SIG-M5 treated with dmso at 0.1 percent for 504 hours (cell line): ENCODE measurements at regions not wholly inside any gene's neighbourhood (a gene's known extent, or its start where the extent isn't known, plus 50 kb on each side); places are given as distances from the start of the nearest gene placed in this dataset.

Source experiments
- DNase-seq: peaks from one replicate; lab custom pipeline; 2025; ENCODE audit not compliant: unreplicated experiment; lab: John Stamatoyannopoulos, UW

DNA sequence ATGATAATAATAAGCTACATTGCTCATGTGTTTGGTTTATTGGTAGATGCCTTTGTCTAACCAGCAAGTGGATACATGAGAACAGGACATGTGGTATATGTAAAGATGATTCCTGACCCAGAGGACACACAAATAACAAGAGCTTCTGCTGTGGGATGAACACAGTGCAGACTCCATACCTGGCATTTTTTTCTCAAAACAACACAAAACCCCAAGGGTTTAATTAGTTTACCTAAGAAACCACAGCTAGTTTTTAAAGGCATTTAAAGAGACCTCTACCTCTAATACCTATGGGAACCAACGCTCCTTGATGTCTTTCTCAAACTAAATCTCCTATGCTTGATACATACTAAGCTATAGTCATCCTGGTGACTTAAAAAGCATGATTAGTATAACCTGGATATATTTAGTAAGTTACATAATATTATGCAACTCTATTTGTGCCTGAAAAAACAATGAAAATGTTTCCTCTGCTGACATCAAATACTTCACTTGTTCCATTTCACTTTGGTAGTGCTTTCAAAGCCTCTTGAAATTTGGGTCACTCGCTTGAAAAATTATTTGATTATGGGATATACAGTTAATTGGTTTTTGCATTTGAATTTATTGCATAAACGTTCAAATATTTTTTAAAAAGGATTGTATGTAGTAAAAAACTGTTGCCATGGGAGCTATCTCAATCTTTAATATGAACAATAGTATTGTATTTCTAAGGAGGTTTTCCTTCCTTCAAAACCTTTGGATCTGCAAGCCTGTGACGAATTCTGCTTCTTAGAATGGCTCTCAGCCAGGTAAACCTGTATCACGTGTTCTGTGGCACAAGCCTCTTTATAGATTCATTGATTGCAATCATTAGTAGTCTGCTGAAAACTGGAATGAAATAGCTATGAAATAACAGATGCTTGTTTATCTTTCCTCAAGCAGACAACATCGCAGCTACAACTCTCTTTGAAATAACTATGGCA is 233.0 kb upstream of the KCNMB2 start:
- no peak for DNase-seq

DNA sequence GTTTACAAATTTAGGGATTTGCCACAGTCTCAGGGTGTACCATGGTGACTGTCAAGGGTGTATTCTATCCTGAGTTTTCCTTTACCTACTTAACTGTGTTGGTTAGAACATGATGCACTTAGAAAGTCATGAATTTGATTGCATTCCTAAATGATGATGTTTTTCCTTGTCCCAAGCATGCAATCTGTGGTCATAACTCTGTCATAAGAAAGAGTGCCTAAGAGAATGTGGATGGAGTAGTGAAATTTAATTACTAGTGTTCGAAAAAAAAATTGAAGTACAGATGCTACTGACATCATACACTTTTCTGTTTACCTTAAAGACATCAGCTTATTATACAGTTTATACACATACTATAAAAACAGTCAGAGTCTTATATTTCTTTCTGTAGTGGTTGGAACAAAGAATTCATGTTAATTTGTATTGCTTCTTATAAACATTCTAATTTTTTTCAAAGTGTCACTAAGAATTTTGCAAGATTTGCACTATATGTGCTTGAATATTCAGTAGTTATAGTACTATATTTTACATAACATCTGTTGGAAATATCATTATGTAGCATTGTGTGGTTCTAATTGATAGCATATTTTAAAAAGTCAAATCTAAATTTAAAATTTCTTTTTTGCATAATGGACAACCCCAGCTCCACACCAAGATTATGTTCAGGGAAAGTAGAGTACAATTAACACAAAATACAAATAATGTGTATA is 231.3 kb upstream of the KCNMB2 start:
- no peak for DNase-seq

DNA sequence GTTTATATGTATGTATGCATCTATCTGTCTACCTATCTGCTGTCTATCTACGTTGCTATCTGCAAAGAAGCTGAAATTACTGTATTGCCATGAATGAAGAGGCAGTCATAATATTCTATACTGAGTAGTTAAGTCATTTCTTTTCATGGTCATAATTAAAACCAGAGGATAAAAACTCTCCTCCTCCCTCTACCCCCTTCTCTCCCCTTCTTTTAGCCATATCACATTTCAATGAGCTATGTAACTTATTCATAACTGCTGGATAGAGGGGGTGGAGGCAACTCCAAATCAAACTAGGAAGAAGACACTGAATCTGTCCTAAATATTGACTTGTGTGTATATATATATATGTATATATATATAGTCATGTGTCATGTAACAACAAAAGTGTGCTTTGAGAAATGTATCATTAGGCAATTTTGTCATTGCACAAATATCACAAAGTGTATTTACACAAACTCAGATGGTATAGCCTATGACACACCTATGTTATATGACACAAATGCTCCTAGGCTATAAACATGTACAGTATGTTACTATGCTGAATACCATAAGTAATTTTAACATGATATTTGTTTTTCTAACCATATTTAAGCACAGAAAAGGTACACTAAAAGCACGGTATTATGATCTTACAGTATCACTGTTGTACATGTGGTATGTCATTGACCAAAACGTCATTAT is 229.7 kb upstream of the KCNMB2 start:
- no peak for DNase-seq

DNA sequence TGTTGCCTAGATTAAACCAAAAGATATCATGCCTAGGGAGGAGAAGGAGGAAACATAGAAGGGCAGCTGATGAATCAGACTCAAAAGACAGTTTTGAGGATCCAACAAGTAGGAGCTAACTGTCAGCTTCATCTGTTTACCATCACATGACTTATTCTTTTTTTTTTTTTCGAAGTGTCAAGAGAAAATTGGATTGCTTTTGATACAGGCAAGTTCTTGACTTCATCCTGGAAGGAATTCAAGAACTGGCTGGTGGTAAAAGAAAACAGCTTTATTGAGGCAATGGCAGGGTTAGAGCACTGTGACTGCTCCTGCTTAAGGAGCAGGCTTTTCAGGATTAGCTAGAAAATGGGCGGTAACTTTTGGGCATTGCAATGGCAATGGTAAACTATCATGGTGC is 227.5 kb upstream of the KCNMB2 start:
- no peak for DNase-seq

DNA sequence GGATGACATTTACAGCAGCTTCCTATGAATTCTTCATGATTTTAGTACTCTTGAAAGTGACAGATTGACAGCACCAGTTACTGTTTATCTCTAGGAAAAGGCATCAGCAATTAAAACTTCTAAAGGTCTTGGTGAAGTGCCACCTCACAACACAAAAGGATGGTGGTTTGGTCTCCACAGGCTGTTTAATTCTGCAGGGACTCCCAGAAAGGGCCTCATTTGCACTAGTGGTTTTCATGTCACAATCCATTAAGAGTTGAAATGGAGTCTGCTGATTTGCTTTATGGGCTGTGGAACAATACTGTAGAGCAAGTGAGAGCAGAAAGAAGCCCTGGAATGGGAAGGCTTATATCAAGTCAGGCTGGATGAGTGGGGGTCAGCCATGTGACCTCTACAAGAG is 225.3 kb upstream of the KCNMB2 start:
- DNase-seq = no peak

DNA sequence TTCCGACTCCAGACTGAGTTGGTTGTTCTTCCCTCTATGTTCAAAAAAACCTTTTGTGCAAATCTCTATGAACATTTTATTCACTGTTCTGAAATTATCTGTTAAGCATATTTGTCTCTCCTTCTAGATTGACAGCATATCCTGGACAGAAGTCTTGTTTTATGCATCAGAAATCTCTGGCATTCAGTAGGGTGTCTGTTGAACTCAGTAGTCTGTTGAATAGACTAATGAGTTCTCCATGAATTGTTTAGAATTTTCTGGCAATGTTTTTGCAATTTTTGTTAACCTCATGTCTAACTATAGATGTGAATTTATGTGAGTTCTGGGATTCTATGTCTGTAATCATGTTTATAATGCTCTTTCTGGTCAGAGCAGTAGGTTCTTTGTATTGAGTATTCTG is 222.5 kb upstream of the KCNMB2 start:
- DNase-seq = no peak

DNA sequence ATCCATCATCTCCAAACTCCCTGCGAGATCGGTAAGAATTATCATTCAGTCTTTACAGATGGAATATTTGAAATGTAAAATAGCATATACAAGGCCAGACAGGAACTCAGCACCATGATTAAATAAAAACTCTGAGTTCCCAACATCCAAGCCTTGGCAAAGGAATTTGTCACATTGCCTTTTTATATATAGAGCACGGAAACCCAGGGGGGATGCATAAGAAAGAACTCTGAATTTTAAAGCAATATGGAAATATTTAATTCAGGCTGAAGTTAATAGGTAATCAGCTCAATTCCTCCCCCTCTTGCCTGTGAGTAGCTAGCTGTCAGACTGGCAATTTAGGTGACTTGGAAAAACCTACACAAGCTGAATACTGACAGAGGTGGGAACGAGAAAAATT is 217.9 kb upstream of the KCNMB2 start:
- no peak for DNase-seq

DNA sequence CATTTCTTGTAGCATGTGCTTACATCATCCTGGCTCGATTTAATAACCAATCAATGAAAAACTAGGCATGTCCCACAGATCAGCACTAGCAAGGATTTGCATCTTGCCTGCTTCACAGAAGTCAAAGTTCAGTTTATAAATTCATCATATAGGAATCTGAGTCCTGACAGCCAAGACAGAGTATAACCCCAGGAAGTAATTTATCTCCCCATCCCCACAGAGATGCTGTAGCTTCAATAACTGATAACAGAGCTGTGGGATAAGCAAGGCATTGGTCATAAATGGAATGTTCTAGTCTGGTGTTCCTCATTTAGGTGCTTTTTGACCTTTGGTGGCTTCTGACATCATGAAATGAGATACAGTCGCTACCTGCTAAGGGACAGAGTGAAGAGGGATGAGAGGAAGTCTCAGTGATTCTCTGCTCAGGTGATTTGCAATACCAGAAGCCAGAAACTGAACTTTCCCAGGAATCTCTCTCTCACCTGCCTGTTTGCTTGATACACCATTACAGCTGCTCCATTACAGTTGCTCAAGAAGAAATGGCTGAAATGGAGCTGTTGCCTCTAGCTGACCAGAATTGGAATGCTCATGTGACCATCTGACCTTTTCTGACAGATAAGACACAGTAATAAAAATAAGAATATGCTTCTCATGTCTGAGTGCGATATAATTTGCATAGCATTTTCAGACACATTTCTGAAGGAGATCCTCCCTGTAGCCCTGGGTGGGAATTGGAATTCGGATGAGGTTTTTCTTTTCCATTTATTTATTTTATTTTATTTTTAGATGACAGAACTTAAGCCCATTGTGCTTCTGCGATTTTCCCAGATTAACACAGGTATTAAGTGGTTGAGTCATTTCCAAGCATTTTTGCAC is 217.1 kb upstream of the KCNMB2 start:
- DNase-seq = no peak

DNA sequence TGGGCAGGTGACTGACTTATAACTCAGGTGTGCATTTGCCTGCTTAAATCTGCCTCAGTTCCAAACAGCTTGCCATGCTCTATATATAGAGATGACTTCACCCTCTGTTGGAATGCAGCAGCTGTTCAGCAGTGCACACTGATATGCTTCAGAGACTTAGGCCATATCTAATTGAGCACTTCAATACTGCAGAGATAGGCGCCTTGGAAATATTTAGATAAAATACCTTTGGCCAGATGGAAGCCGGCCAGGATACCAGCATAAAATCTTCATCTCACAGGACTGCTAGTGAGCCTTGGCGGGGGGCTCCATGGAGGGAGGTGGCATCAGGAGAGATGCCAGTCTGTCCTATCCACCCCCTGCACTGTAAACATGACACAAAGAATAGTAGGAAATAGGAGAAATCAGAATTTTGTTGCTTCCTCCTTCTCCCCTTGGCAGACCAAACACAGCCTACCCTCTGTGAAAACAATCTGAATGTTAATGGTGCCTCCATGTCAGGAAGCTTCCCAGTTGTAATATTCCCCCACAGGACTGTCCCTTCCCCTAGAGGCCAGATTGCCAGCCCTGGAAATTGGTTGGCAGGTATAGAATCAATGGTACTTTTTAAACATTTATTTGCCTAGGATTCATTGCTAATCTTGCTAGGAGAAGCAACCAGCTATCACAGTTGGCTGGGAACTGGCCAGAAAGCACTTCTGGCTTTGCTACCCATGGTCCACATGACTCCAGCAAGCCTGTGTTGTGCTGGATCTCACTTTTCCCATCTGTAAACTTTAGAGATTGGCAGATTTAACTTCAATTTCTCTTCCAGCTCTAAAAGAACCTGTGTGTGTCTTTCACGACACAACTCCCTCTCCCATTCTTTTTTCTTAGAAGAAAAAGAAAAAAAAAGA is 215.5 kb upstream of the KCNMB2 start:
- no peak for DNase-seq

DNA sequence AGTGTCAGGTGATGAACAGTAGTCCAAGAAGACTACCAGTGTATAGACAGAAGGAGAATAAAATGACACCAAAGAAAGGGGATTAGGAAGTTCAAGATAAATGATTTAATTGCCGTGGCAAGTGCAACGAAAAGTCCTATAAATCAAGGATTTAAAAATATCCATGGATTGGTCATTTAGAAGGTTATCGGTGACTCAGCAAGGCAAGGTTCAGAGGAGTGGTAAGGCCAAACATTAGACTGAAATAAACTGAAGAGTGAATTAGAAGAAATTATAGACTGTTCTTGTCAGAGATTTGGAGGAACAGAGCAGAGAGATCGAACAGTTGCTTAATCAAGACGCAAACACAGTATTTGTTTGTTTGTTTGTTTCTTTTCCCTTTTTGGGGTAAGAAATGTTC is 211.9 kb upstream of the KCNMB2 start:
- DNase-seq = no peak

DNA sequence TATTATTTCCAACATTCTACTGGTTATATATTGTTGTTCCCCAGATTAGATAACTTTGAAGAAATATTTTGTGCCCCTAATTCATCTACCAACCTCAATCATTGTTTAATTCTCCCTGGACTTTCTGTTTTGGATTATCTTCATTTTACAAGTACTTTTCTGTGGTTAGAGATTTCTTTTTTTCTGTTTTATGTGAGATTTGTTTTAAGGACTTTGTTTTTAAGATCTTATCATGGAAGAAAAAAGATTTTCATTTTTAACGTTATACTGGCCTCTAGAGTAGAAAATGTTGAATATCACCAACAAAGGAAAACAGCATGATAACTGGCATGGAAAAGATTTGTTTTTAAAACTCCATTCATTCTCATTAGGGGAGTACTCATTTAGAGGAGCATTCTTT is 210.9 kb upstream of the KCNMB2 start:
- DNase-seq = no peak

DNA sequence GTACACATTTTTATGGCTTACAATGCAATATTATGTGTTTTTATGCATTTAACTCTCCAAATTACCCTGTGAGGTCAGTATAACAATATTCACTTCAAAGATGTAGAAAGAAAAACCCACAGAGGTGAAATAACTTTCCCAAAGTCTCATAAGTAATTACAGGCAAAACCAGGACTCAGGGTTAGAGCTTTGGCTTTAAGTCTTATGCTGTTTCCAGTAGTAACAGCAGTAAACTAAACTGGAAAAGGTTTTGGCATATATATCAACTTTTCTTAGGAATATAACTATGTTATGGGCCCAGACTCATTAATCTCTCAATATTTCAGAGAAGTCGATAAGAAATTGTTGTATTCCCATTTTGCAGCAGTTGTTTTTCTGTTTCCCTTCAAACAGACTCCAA is 206.3 kb upstream of the KCNMB2 start:
- no peak for DNase-seq

DNA sequence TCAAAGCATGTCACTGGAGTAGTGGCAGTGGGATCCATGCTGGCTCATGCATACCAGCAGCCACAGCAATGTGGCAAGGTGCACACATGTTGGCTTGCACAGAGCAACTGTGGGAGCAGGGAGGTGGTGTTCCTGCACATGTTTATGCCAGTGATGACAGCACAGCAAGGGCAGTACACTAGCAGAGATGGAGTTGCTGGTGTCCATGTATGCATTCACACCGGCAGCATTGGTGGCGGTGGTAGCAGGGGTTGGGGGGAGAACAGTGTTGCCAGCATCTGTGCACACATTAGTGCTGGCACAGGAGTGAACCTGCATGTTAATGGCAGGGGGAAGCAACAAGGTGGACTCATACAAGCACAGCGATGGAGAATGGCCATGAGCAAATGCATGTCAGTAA is 202.0 kb upstream of the KCNMB2 start:
- no peak for DNase-seq

DNA sequence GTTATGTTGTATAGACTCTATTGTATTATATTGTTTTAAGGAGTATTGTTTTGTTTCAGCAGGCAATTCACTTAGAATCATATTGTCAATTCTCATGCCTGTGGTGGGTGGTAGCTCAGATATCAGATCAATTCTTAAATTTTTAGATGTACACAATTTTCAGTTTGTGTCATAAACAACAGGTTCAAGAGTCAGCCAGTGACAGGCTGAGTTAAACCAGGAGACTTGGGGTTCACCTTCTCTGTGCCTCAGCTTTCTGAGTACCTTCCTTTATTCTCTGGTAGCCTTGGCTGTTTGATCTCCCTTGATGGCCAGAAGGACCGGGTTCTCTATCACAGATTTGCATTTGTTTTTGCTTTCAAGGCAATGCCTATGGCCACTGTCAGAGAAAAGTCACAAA is 199.9 kb upstream of the KCNMB2 start:
- DNase-seq = no peak

DNA sequence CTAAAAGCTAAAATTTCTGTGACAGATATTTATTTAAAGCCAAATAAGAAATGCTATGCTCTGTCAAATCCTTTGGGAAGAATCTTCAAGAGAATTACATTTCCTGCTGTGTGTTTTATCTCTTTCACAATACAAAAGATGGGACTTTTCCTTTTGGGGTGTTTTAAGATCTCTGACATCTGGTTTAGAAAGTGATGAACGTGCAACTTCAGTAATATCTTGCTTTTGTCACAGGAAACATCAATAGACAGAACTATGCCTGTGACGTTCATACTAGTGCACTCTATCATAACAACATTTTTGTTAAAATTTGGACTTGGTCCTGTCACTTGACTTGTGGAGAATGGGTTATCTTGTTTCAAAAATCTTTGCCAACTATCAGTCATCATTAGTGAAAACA is 195.7 kb upstream of the KCNMB2 start:
- no peak for DNase-seq

DNA sequence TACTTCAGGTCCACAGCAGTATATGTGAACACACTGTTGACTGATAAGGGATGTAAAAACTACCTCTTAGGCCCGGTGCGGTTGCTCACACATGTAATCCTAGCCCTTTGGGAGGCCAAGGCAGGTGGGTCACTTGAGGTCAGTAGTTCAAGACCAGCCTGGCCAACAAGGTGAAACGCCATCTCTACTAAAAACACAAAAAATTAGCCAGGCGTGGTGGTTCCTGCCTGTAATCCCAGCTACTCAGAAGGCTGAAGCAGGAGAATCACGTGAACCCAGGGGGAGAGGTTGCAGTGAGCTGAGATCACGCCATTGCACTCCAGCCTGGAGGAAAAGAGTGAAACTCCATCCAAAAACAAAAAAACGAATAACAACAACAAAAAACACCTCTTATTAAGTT is 194.6 kb upstream of the KCNMB2 start:
- no peak for DNase-seq

DNA sequence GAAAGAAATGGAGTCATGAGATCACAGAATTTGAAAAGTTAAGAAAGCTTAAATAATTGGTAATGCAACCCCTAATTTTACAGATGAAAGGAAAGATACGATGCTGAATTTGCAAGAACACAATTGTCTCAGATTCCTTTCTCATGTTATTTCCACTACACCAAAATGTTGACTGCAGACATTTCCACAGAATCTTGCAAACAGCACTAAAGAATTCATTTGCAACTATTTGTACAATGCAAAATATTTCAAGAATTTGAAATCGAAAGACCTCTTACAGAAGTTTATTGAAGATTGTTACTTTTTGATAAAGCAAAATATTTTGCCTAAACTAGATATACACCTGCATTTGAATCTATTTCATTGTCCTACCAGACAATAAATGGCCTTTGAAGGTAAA is 194.1 kb upstream of the KCNMB2 start:
- DNase-seq = no peak

DNA sequence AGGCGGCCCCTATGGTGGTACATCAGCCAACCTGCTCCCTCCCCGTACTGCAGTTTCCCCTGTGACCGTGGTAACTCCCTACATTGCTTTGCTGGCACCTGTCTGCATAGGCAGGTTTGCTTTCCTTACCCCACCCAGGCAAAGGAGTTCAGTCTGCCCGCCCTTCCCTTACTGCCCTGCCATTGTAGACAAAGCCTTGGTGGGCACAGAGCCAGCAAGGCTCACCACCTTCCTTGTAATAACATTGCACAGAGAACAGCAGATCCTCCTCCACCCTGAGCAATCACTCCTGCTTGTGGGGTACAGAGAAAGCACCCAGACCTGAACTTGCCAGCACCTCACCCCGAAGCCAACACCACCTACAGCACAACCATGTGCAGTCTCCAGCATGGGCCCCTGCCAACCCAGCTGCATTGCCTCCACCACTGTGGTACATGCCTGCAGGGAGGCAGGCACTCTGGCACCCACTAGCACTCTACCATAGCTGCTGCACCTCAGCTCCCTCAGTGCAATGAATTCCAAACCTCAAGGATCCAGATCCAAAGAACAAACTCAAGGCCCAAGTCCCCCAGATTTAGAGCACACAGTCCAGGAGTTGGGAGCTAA is 192.7 kb upstream of the KCNMB2 start:
- DNase-seq = no peak

DNA sequence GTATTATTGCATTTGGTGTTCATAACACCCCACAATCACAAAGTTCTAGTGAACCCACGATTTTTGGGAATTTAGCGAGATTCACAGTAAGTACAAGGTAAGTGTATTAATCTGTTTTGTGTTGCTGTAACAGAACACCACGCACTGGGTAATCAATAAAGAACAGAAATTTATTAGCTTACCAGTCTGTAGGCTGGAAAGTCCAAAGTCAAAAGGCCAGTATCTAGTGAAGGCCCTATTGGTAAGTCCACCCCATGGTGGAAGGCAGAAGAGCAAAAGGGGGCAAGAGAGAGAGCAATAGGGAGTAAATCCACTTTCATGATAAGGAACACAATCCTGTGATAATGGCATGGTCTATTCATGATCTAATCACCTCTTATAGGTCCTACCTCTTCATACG is 190.3 kb upstream of the KCNMB2 start:
- DNase-seq = no peak
